H1 (cell line): ENCODE measurements at regions not wholly inside any gene's neighbourhood (a gene's known extent, or its start where the extent isn't known, plus 50 kb on each side); places are given as distances from the start of the nearest gene placed in this dataset.

Experiments
- CTCF ChIA-PET: fragments of 300-600 bp; sonication (Branson Sonifier 250); formaldehyde crosslinking; loops from one replicate; lab custom pipeline; 2021; ENCODE audit not compliant: partially characterized antibody; lab: Charles Lee
- POLR2A ChIA-PET: fragments of 300-600 bp; sonication (Branson Sonifier 250); formaldehyde crosslinking; loops from one replicate; lab custom pipeline; 2021; ENCODE audit warnings: inconsistent platforms; ENCODE audit not compliant: partially characterized antibody; lab: Charles Lee
- DNase-seq, 2 experiments: peaks; one replicate each; pipeline versions ENCODE4 v3.0.0 to v3.0.0-alpha.2; 2010 to 2022; ENCODE audit warnings: low spot score in 2 of 2, low read depth in 1 of 2, mixed read lengths in 1 of 2
- FAIRE-seq: peaks from 2 replicates; lab custom pipeline; 2011; peaks lifted over from hg19 to GRCh38; lab: Jason Lieb, UNC
- H2AFZ ChIP-seq: 2 replicates; pipeline ENCODE4 v1.8.1; 2012; ENCODE audit warnings: low read length, inconsistent platforms
- H2AK5ac ChIP-seq: 2 replicates; pipeline ENCODE4 v1.6.1; 2013; ENCODE audit warnings: low read depth, low read length
- H2BK120ac ChIP-seq: replicated peaks from 2 replicates; pipeline ENCODE3; 2013; ENCODE audit warnings: low read depth, low read length, inconsistent platforms
- H2BK12ac ChIP-seq: 2 replicates; pipeline ENCODE4 v1.6.1; 2013; ENCODE audit warnings: low read depth, low read length
- H2BK15ac ChIP-seq: 2 replicates; pipeline ENCODE4 v1.6.1; 2013; ENCODE audit warnings: low read length
- H2BK20ac ChIP-seq: 2 replicates; pipeline ENCODE4 v1.6.1; 2013; ENCODE audit warnings: low read length
- H2BK5ac ChIP-seq: 2 replicates; pipeline ENCODE4 v1.6.1; 2013; ENCODE audit warnings: low read depth, low read length
- H3K14ac ChIP-seq: 2 replicates; pipeline ENCODE4 v1.6.1; 2013; ENCODE audit warnings: inconsistent platforms; ENCODE audit not compliant: insufficient read length
- H3K18ac ChIP-seq: 2 replicates; pipeline ENCODE4 v1.6.1; 2013; ENCODE audit warnings: low read length; ENCODE audit errors: extremely low read depth
- H3K23ac ChIP-seq: 2 replicates; pipeline ENCODE4 v1.6.1; 2013; ENCODE audit warnings: inconsistent platforms; ENCODE audit not compliant: insufficient read length
- H3K23me2 ChIP-seq: 2 replicates; pipeline ENCODE4 v1.6.1; 2013; ENCODE audit warnings: low read depth, low read length
- H3K27ac ChIP-seq: 2 replicates; pipeline ENCODE4 v1.6.1; 2011; ENCODE audit warnings: low read depth, low read length, inconsistent platforms
- H3K27me3 ChIP-seq, 4 experiments: replicated peaks in 1 of 4; 1 replicate in 1 of 4; 2 replicates in 3 of 4; pipeline versions ENCODE4 v1.6.1 to v1.8.1; 2011 to 2013; ENCODE audit warnings: low read length in 3 of 4, mild to moderate bottlenecking in 3 of 4, inconsistent platforms in 2 of 4, mixed read lengths in 2 of 4, moderate library complexity in 1 of 4; ENCODE audit not compliant: control insufficient read depth in 3 of 4, insufficient read depth in 3 of 4; ENCODE audit errors: extremely low read depth in 1 of 4
- H3K36me3 ChIP-seq, 4 experiments: 2 replicates each; pipeline versions ENCODE4 v1.6.1 to v1.8.1; 2011 to 2013; ENCODE audit warnings: mild to moderate bottlenecking in 4 of 4, low read length in 3 of 4, moderate library complexity in 2 of 4, control low read depth in 1 of 4, inconsistent platforms in 1 of 4; ENCODE audit not compliant: insufficient read depth in 4 of 4, control insufficient read depth in 2 of 4
- H3K4ac ChIP-seq: replicated peaks from 2 replicates; pipeline ENCODE3; 2013; ENCODE audit warnings: low read length, low read depth, mixed read lengths, inconsistent platforms; ENCODE audit not compliant: insufficient read length
- H3K4me1 ChIP-seq, 4 experiments: replicated peaks in 1 of 4; 1 replicate in 1 of 4; 2 replicates in 3 of 4; pipeline versions ENCODE4 v1.6.1 to v1.8.1; 2011 to 2013; ENCODE audit warnings: low read length in 3 of 4, inconsistent platforms in 2 of 4, mixed read lengths in 1 of 4; ENCODE audit not compliant: insufficient read depth in 4 of 4, control insufficient read depth in 3 of 4
- H3K4me2 ChIP-seq, 2 experiments: 2 replicates each; pipeline versions ENCODE4 v1.6.1 to v1.8.1; 2011 to 2013; ENCODE audit warnings: low read depth in 2 of 2, low read length in 2 of 2, control low read depth in 1 of 2, inconsistent platforms in 1 of 2, mild to moderate bottlenecking in 1 of 2; ENCODE audit not compliant: insufficient read depth in 1 of 2
- H3K4me3 ChIP-seq, 4 experiments: fragments of 200-600, 300-600 bp in 1 of 4; sonication (generic), shearing (Covaris generic), sonication (Bioruptor Twin) in 1 of 4; 2 replicates each; pipeline versions ENCODE4 v1.5.1 to v1.8.1; 2011 to 2016; ENCODE audit warnings: low read length in 4 of 4, low read depth in 3 of 4, control low read depth in 2 of 4, inconsistent platforms in 2 of 4, mild to moderate bottlenecking in 2 of 4, mixed read lengths in 1 of 4, moderate library complexity in 1 of 4; ENCODE audit not compliant: insufficient read depth in 2 of 4; ENCODE audit errors: extremely low read depth in 1 of 4
- H3K56ac ChIP-seq: replicated peaks from 2 replicates; pipeline ENCODE3; 2013; ENCODE audit warnings: low read depth, mild to moderate bottlenecking, mixed read lengths, low read length, inconsistent platforms; ENCODE audit not compliant: insufficient read length
- H3K79me1 ChIP-seq: 2 replicates; pipeline ENCODE4 v1.6.1; 2013; ENCODE audit warnings: low read depth, low read length, control low read depth
- H3K79me2 ChIP-seq, 2 experiments: 2 replicates each; pipeline versions ENCODE4 v1.6.1 to v1.8.1; 2012 to 2013; ENCODE audit warnings: low read length in 2 of 2, mild to moderate bottlenecking in 2 of 2, inconsistent platforms in 1 of 2; ENCODE audit not compliant: insufficient read depth in 2 of 2, control insufficient read depth in 1 of 2
- H3K9ac ChIP-seq, 4 experiments: replicated peaks in 1 of 4; 1 replicate in 1 of 4; 2 replicates in 3 of 4; pipeline versions ENCODE4 v1.6.1 to v1.8.1; 2011 to 2013; ENCODE audit warnings: low read depth in 3 of 4, low read length in 3 of 4, control low read depth in 2 of 4, mild to moderate bottlenecking in 2 of 4, moderate library complexity in 2 of 4, inconsistent platforms in 1 of 4; ENCODE audit errors: extremely low read depth in 1 of 4
- H3K9me3 ChIP-seq, 2 experiments: 2 replicates each; pipeline versions ENCODE4 v1.6.1 to v1.8.1; 2012 to 2013; ENCODE audit warnings: mild to moderate bottlenecking in 2 of 2, moderate library complexity in 2 of 2, control low read depth in 1 of 2, inconsistent platforms in 1 of 2, low read depth in 1 of 2, low read length in 1 of 2, mixed read lengths in 1 of 2; ENCODE audit not compliant: insufficient read depth in 2 of 2
- H4K20me1 ChIP-seq, 2 experiments: replicated peaks in 1 of 2; 2 replicates each; pipeline versions ENCODE3 to v1.8.1; 2011 to 2013; ENCODE audit warnings: inconsistent platforms in 2 of 2, low read length in 2 of 2, mild to moderate bottlenecking in 1 of 2; ENCODE audit not compliant: insufficient read depth in 2 of 2, control insufficient read depth in 1 of 2
- H4K5ac ChIP-seq: 2 replicates; pipeline ENCODE4 v1.6.1; 2013; ENCODE audit warnings: low read length, low read depth, mixed read lengths, inconsistent platforms; ENCODE audit not compliant: insufficient read length
- H4K8ac ChIP-seq: 2 replicates; pipeline ENCODE4 v1.8.0; 2013; ENCODE audit warnings: mild to moderate bottlenecking, moderate library complexity, low read length, inconsistent platforms; ENCODE audit not compliant: insufficient read depth; ENCODE audit errors: extremely low read depth
- H4K91ac ChIP-seq: replicated peaks from 2 replicates; pipeline ENCODE3; 2013; ENCODE audit warnings: low read length, mixed read lengths, inconsistent platforms; ENCODE audit not compliant: insufficient read length
- BACH1 ChIP-seq: IDR thresholded peaks from 2 replicates; pipeline ENCODE4 v1.6.1; 2012; ENCODE audit warnings: low read length, improper control_type of control experiment
- GABPA ChIP-seq: IDR thresholded peaks from 2 replicates; pipeline ENCODE4 v1.6.1; 2011; ENCODE audit warnings: mild to moderate bottlenecking, low read length, moderate library complexity, borderline replicate concordance; ENCODE audit not compliant: insufficient read depth
- HDAC6 ChIP-seq: IDR thresholded peaks from one replicate; pipeline ENCODE4 v1.7.1; 2012; ENCODE audit warnings: low read depth, mild to moderate bottlenecking, inconsistent platforms, low read length, moderate library complexity
- SP2 ChIP-seq: IDR thresholded peaks from 2 replicates; pipeline ENCODE4 v1.6.1; 2012; ENCODE audit warnings: mild to moderate bottlenecking, low read length, inconsistent platforms
- WGBS, 2 experiments: shearing (Covaris generic) in 1 of 2; methylation state at CpG; one replicate each; pipeline versions ENCODE4 v1.1.6 to v1.1.7; 2013 to 2015; ENCODE audit warnings: low lambda C conversion rate in 2 of 2, mixed read lengths in 2 of 2, inconsistent platforms in 1 of 2, low coverage in 1 of 2, missing lambda C conversion rate in 1 of 2; ENCODE audit not compliant: insufficient replicate concordance in 2 of 2, insufficient coverage in 1 of 2, insufficient read length in 1 of 2; ENCODE audit errors: extremely low coverage in 1 of 2, missing lambda C conversion rate in 1 of 2; 5-methylcytosine and 5-hydroxymethylcytosine counted together

- Histone ChIP-seq H3K79me1 (no peaks in the 10 kb centered on the region), H2BK5ac (no peak overlapping the region), H3K23ac (no peak overlapping the region), H3K9ac (no peak overlapping the region), H3K18ac (no peak overlapping the region), H3K23me2 (peaks cover 3% of the 10 kb centered on the region; the same call in 1 of the 2 replicates), H3K36me3 (no peaks in the 10 kb centered on the region), H2BK120ac (no peak overlapping the region), H3K27ac (no peak overlapping the region), H3K79me2 (no peaks in the 10 kb centered on the region), H3K9me3 (no peaks in the 10 kb centered on the region), H2BK12ac (no peak overlapping the region), H3K14ac (no peak overlapping the region), H4K8ac (no peak overlapping the region), H3K4ac (no peak overlapping the region), H2AK5ac (no peak overlapping the region), H3K4me3 (no peak overlapping the region), H3K4me1 (peaks cover 0 to 2% (median 0%) of the 10 kb centered on the region in 4 experiments; a peak in 2 of 7 replicates), H4K20me1 (no peaks in the 10 kb centered on the region), H3K56ac (no peak overlapping the region), H3K27me3 (no peaks in the 10 kb centered on the region), H2BK20ac (no peak overlapping the region), H2BK15ac (no peak overlapping the region), H3K4me2 (no peak overlapping the region), H4K5ac (no peak overlapping the region), H4K91ac (no peak overlapping the region), H2AFZ (no peak overlapping the region)
- ChIA-PET CTCF (interaction anchor here (0.6 to 1.6 kb wide), 4 partner anchors 8 to 671 kb away, joined by 3 to 8 read pairs (median 4); no protein-coding TSS in a partner anchor), POLR2A (no interaction called here)
- no peak for FAIRE-seq
- no peak for DNase-seq
- WGBS, 2 experiments = 86% methylated on average over 4 of the region's 4 CpGs; no CpG with 5 or more reads in 1 of the 2 experiments
- TF ChIP-seq SP2 (no peak), BACH1 (no peak), GABPA (no peak), HDAC6 (no peak)
These were observed 406.7 kb upstream of the MAF start for GRCh38 chr16:80007231-80007630.
